GM12878 (cell line): ENCODE measurements at regions not wholly inside any gene's neighbourhood (a gene's known extent, or its start where the extent isn't known, plus 50 kb on each side); places are given as distances from the start of the nearest gene placed in this dataset.

Experiments
- ATF7 ChIP-seq: fragments of 450-650 bp; IDR thresholded peaks from 2 replicates; pipeline ENCODE4 v1.6.1; 2016; ENCODE audit warnings: low read depth, mild to moderate bottlenecking
- FOS ChIP-seq: IDR thresholded peaks from 3 replicates; pipeline ENCODE4 v1.6.1; 2011; ENCODE audit warnings: borderline replicate concordance; ENCODE audit not compliant: insufficient read length; ENCODE audit errors: extremely low read depth
- HDGF ChIP-seq: fragments of 450-650 bp; IDR thresholded peaks from 2 replicates; pipeline ENCODE4 v1.6.1; 2016; ENCODE audit warnings: antibody characterized with exemption
- IKZF2 ChIP-seq, 2 experiments: fragments of 450-650 bp; IDR thresholded peaks; 2 replicates each; pipeline ENCODE4 v1.6.1; 2017; ENCODE audit warnings: mild to moderate bottlenecking in 2 of 2, moderate library complexity in 2 of 2
- IRF4 ChIP-seq: IDR thresholded peaks from 2 replicates; pipeline ENCODE4 v1.6.1; 2011; ENCODE audit warnings: low read depth, low read length
- IRF5 ChIP-seq: fragments of 450-650 bp; IDR thresholded peaks from 2 replicates; pipeline ENCODE4 v1.6.1; 2017; ENCODE audit warnings: borderline replicate concordance
- MLLT1 ChIP-seq: fragments of 450-650 bp; IDR thresholded peaks from 2 replicates; pipeline ENCODE4 v1.6.1; 2016; ENCODE audit warnings: mild to moderate bottlenecking
- MTA2 ChIP-seq: fragments of 450-650 bp; IDR thresholded peaks from 2 replicates; pipeline ENCODE4 v1.6.1; 2016; ENCODE audit warnings: low read depth, mild to moderate bottlenecking, moderate library complexity
- RUNX3 ChIP-seq: IDR thresholded peaks from 2 replicates; pipeline ENCODE4 v1.6.1; 2012; ENCODE audit warnings: low read length, inconsistent platforms
- SPI1 ChIP-seq: IDR thresholded peaks from 2 replicates; pipeline ENCODE4 v1.6.1; 2011; ENCODE audit warnings: low read depth, mild to moderate bottlenecking, low read length, moderate library complexity, borderline replicate concordance; ENCODE audit not compliant: insufficient read depth
- SREBF1 ChIP-seq: IDR thresholded peaks from 2 replicates; pipeline ENCODE4 v1.6.1; 2012; ENCODE audit warnings: mild to moderate bottlenecking, low read length
- TAF1 ChIP-seq: IDR thresholded peaks from 2 replicates; pipeline ENCODE4 v1.6.1; 2011; ENCODE audit warnings: mild to moderate bottlenecking, low read depth, low read length, borderline replicate concordance

- TF ChIP-seq MLLT1, result 0 out of 2 replicates have a peak, but pooled peaks have one; percentile 48
- TF ChIP-seq ATF7, result peak; percentile 40; the same call in 1 of the 2 replicates
- peak; percentile 10 to 15; a peak in 2 of 4 replicates for TF ChIP-seq IKZF2 (IDR thresholded peaks at IDR 0.05)
- peak; percentile 72 for TF ChIP-seq RUNX3
- TF ChIP-seq IRF4, result no peak
- TF ChIP-seq HDGF, result peak; percentile 18; the same call in 1 of the 2 replicates
- peak; percentile 23; the same call in 1 of the 2 replicates for TF ChIP-seq IRF5
- no peak for TF ChIP-seq FOS
- TF ChIP-seq TAF1, result no peak
- TF ChIP-seq SREBF1, result no peak
- TF ChIP-seq MTA2, result no peak
- TF ChIP-seq SPI1, result peak; percentile 88; the same call in 1 of the 2 replicates
Measured at GRCh38 chr3:72533591-72534473, 314.4 kb downstream of the SHQ1 start (continued).
